K562 (cell line): ENCODE measurements at regions not wholly inside any gene's neighbourhood (a gene's known extent, or its start where the extent isn't known, plus 50 kb on each side); places are given as distances from the start of the nearest gene placed in this dataset.

Source experiments
- ATAC-seq: fragments of 200-7000 bp; cut with Tn5 transposase; 3 replicates; pipeline ENCODE4 v1.9.1; 2020; ENCODE audit warnings: moderate library complexity
- BruUV-seq: library from RNA; stranded (reverse); fragments of 400-500 nt; replicated peaks from 2 replicates; lab custom pipeline; 2021; lab: Mats Ljungman, UMichigan
- CTCF ChIA-PET: fragments of 300-600 bp; formaldehyde crosslinking; extraction: SDS; loops from one replicate; lab custom pipeline; 2021; ENCODE audit warnings: low intra/inter-chr PET ratio; lab: Yijun Ruan, JAX
- POLR2A ChIA-PET: fragments of 300-600, 350-650 bp; sonication (Branson Sonifier 250); formaldehyde crosslinking; extraction: SDS; loops from one replicate; lab custom pipeline; 2021; ENCODE audit warnings: antibody characterized with exemption, inconsistent platforms; lab: Yijun Ruan, JAX
- DNase-seq, 4 experiments: peaks; one replicate each; pipeline versions ENCODE4 v3.0.0 to v3.0.0-alpha.2; 2011 to 2018; ENCODE audit warnings: low spot score in 3 of 4, mixed read lengths in 3 of 4; ENCODE audit errors: extremely low read depth in 1 of 4
- FAIRE-seq: peaks from 2 replicates; lab custom pipeline; 2011; peaks lifted over from hg19 to GRCh38; lab: Jason Lieb, UNC
- H2AFZ ChIP-seq: 2 replicates; pipeline ENCODE4 v1.6.0; 2011; ENCODE audit warnings: low read depth, low read length, control low read depth, inconsistent platforms
- H3K27ac ChIP-seq: fragments of 200-600 bp; 3 replicates; pipeline ENCODE4 v1.8.0; 2011; ENCODE audit warnings: low read depth, mild to moderate bottlenecking, control low read depth, inconsistent platforms, low read length, moderate library complexity, mixed read lengths; ENCODE audit errors: extremely low read depth
- H3K27me3 ChIP-seq, 2 experiments: fragments of 300-600 bp in 1 of 2; 2 replicates in 1 of 2; 3 replicates in 1 of 2; pipeline versions ENCODE4 v1.6.0 to v1.8.0; 2011; ENCODE audit warnings: inconsistent platforms in 2 of 2, low read length in 2 of 2, mild to moderate bottlenecking in 1 of 2, mixed read lengths in 1 of 2, moderate library complexity in 1 of 2; ENCODE audit not compliant: control insufficient read depth in 2 of 2, insufficient read depth in 2 of 2
- H3K36me3 ChIP-seq: fragments of 300-600 bp; 3 replicates; pipeline ENCODE4 v1.8.0; 2011; ENCODE audit warnings: mild to moderate bottlenecking, low read length, inconsistent platforms; ENCODE audit not compliant: control insufficient read depth, insufficient read depth
- H3K4me1 ChIP-seq, 2 experiments: fragments of 200-600 bp in 1 of 2; replicated peaks in 1 of 2; 2 replicates in 1 of 2; 3 replicates in 1 of 2; pipeline versions ENCODE4 v1.5.1 to v1.8.0; 2011; ENCODE audit warnings: inconsistent platforms in 2 of 2, low read length in 2 of 2, mild to moderate bottlenecking in 1 of 2, mixed read lengths in 1 of 2, moderate library complexity in 1 of 2; ENCODE audit not compliant: control insufficient read depth in 2 of 2, insufficient read depth in 2 of 2
- H3K4me2 ChIP-seq: 2 replicates; pipeline ENCODE4 v1.6.1; 2011; ENCODE audit warnings: low read length, control low read depth, inconsistent platforms, mixed read lengths; ENCODE audit not compliant: insufficient read depth
- H3K4me3 ChIP-seq: fragments of 200-600 bp; sonication (generic), shearing (Covaris generic); 2 replicates; pipeline ENCODE4 v1.5.1; 2016; ENCODE audit warnings: control low read depth, inconsistent platforms
- H3K79me2 ChIP-seq: fragments of 200-600 bp; 3 replicates; pipeline ENCODE4 v1.8.0; 2011; ENCODE audit warnings: low read length, inconsistent platforms; ENCODE audit not compliant: control insufficient read depth, insufficient read depth
- H3K9ac ChIP-seq, 2 experiments: 2 replicates each; pipeline versions ENCODE4 v1.6.0 to v1.6.1; 2011; ENCODE audit warnings: low read depth in 2 of 2, low read length in 2 of 2, control low read depth in 1 of 2, inconsistent platforms in 1 of 2, mild to moderate bottlenecking in 1 of 2, mixed read lengths in 1 of 2; ENCODE audit not compliant: insufficient read depth in 1 of 2
- H3K9me1 ChIP-seq: one replicate; pipeline ENCODE4 v1.6.0; 2011; ENCODE audit warnings: inconsistent platforms, mild to moderate bottlenecking, low read length, moderate library complexity; ENCODE audit not compliant: control insufficient read depth, insufficient read depth
- H3K9me3 ChIP-seq: replicated peaks from 2 replicates; pipeline ENCODE4 v1.5.1; 2011; ENCODE audit warnings: low read depth, low read length, inconsistent platforms; ENCODE audit not compliant: control insufficient read depth, insufficient read depth
- H4K20me1 ChIP-seq: replicated peaks from 2 replicates; pipeline ENCODE4 v1.6.1; 2011; ENCODE audit warnings: low read length, inconsistent platforms, mixed read lengths; ENCODE audit not compliant: control insufficient read depth, insufficient read depth
- CBFA2T3 ChIP-seq: fragments of 450-650 bp; IDR thresholded peaks from 2 replicates; pipeline ENCODE4 v1.6.1; 2017
- CBX2 ChIP-seq: fragments of 200-600 bp; sonication (generic); IDR thresholded peaks from one replicate; pipeline ENCODE4 v1.6.1; 2012; ENCODE audit warnings: mild to moderate bottlenecking, low read length, inconsistent platforms; ENCODE audit not compliant: insufficient read depth, poor library complexity, severe bottlenecking
- DNMT1 ChIP-seq: fragments of 450-650 bp; IDR thresholded peaks from 2 replicates; pipeline ENCODE4 v1.6.1; 2016; ENCODE audit warnings: antibody characterized with exemption, mild to moderate bottlenecking
- KAT7 ChIP-seq: sonication (generic); formaldehyde crosslinking; IDR thresholded peaks from 2 replicates; pipeline ENCODE4 v1.8.0; 2022; ENCODE audit warnings: missing genetic modification reagents, mild to moderate bottlenecking, borderline replicate concordance
- MTA3 ChIP-seq: fragments of 450-650 bp; formaldehyde crosslinking; IDR thresholded peaks from 2 replicates; pipeline ENCODE4 v1.6.1; 2017; ENCODE audit warnings: mild to moderate bottlenecking, borderline replicate concordance
- PTTG1 ChIP-seq: fragments of 450-650 bp; IDR thresholded peaks from 2 replicates; pipeline ENCODE4 v1.6.1; 2016; ENCODE audit warnings: low read depth, mild to moderate bottlenecking, missing genetic modification characterization, missing compliant biosample characterization
- SPI1 ChIP-seq: IDR thresholded peaks from 2 replicates; pipeline ENCODE4 v1.6.1; 2011; ENCODE audit warnings: low read depth, low read length, control low read depth, borderline replicate concordance
- SRF ChIP-seq, 2 experiments: fragments of 250-450, 450-650 bp in 1 of 2; sonication (Bioruptor Pico) in 1 of 2; sonication (generic) in 1 of 2; formaldehyde crosslinking; IDR thresholded peaks; 2 replicates each; pipeline versions ENCODE4 v1.5.0 to v1.5.1; 2020 to 2022; ENCODE audit warnings: mild to moderate bottlenecking in 1 of 2, missing genetic modification reagents in 1 of 2
- ZKSCAN8 ChIP-seq: fragments of 200-800 bp; sonication (Bioruptor generic); IDR thresholded peaks from 2 replicates; pipeline ENCODE4 v1.6.1; 2016; ENCODE audit warnings: missing genetic modification characterization, missing compliant biosample characterization
- ZNF253 ChIP-seq: fragments of 250-450 bp; sonication (Bioruptor Pico); conservative IDR thresholded peaks from 2 replicates; pipeline ENCODE4 v1.6.1; 2021; ENCODE audit warnings: mild to moderate bottlenecking
- ZNF79 ChIP-seq: fragments of 250-450 bp; sonication (Bioruptor Pico); IDR thresholded peaks from 2 replicates; pipeline ENCODE4 v1.4.0; 2020; ENCODE audit warnings: low read depth, mild to moderate bottlenecking, moderate library complexity
- WGBS: fragments of 100-300 bp; shearing (Covaris generic); methylation state at CpG from one replicate; pipeline ENCODE4 v1.1.6; 2016; ENCODE audit warnings: low coverage, mixed read lengths; ENCODE audit not compliant: insufficient coverage; ENCODE audit errors: missing lambda C conversion rate; 5-methylcytosine and 5-hydroxymethylcytosine counted together
- in situ Hi-C: fragments of 300-500 bp; cut with MboI; formaldehyde crosslinking; loops from 4 replicates; pipeline ENCODE4 v1.15.0; 2018; ENCODE audit warnings: inconsistent platforms, mixed read lengths
- intact Hi-C: fragments of 100-400 bp; cut with micrococcal nuclease; formaldehyde crosslinking; loops from 2 replicates; pipeline ENCODE4 v1.14.2; 2022
- TF ChIP-seq, protein P1 (sequence below): sonication (generic); formaldehyde crosslinking; IDR thresholded peaks from 2 replicates; pipeline ENCODE4 v1.8.0; 2022; ENCODE audit warnings: mild to moderate bottlenecking, missing genetic modification reagents
- TF ChIP-seq, protein P2 (sequence below): fragments of 450-650 bp; IDR thresholded peaks from 2 replicates; pipeline ENCODE4 v1.6.1; 2018; ENCODE audit warnings: mild to moderate bottlenecking, low read depth; ENCODE audit not compliant: partially characterized antibody
- TF ChIP-seq, protein P3 (sequence below): fragments of 250-450 bp; sonication (Bioruptor Pico); IDR thresholded peaks from 2 replicates; pipeline ENCODE4 v1.4.0; 2020; ENCODE audit warnings: borderline replicate concordance
- TF ChIP-seq, protein P4 (sequence below): sonication (generic); formaldehyde crosslinking; IDR thresholded peaks from 2 replicates; pipeline ENCODE4 v1.8.0; 2022; ENCODE audit warnings: mild to moderate bottlenecking, low read depth, missing genetic modification reagents

DNA sequence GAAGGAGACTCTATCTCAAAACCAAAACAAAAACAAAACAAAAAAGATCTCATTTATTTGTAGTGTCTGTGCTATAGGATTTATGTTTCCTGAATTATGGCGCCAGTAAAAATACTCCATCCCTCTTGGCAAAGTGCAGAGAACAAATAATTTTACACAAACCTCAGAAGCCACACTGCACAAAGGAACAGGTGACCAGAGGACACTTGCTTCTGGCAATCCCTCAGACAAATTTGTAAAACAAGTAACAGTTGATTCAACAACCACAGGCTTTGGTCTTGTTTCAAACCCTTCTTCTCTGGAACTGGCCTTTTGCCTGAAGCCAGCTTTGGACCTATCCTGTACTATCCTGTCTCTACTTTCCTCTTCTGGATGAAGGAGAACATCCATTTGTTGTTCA lies 502.1 kb downstream of the DMAC1 start:
- DNase-seq, result no peak
- H3K27me3 ChIP-seq, result no peaks in the 10 kb centered on the region
- no peak overlapping the region for H3K4me3 ChIP-seq
- no peak overlapping the region for H3K27ac ChIP-seq
- H3K36me3 ChIP-seq, result no peaks in the 10 kb centered on the region
- H3K4me2 ChIP-seq, result no peak overlapping the region
- 0% methylated on average over 1 of the region's 1 CpG for WGBS
- no peak for ATAC-seq
- no peaks in the 10 kb centered on the region for H3K9me1 ChIP-seq
- H2AFZ ChIP-seq, result no peak overlapping the region
- ChIA-PET CTCF (no interaction called here), POLR2A (no interaction called here)
- BruUV-seq, result no TSS peak
- H3K4me1 ChIP-seq, result no peaks in the 10 kb centered on the region
- no peaks in the 10 kb centered on the region for H4K20me1 ChIP-seq
- no peak for FAIRE-seq
- intact Hi-C loops, result no loop called here
- no peaks in the 10 kb centered on the region for H3K9me3 ChIP-seq
- no peaks in the 10 kb centered on the region for H3K79me2 ChIP-seq
- in situ Hi-C loops, result no loop called here
- H3K9ac ChIP-seq, result no peak overlapping the region
- TF ChIP-seq, protein P1, sequence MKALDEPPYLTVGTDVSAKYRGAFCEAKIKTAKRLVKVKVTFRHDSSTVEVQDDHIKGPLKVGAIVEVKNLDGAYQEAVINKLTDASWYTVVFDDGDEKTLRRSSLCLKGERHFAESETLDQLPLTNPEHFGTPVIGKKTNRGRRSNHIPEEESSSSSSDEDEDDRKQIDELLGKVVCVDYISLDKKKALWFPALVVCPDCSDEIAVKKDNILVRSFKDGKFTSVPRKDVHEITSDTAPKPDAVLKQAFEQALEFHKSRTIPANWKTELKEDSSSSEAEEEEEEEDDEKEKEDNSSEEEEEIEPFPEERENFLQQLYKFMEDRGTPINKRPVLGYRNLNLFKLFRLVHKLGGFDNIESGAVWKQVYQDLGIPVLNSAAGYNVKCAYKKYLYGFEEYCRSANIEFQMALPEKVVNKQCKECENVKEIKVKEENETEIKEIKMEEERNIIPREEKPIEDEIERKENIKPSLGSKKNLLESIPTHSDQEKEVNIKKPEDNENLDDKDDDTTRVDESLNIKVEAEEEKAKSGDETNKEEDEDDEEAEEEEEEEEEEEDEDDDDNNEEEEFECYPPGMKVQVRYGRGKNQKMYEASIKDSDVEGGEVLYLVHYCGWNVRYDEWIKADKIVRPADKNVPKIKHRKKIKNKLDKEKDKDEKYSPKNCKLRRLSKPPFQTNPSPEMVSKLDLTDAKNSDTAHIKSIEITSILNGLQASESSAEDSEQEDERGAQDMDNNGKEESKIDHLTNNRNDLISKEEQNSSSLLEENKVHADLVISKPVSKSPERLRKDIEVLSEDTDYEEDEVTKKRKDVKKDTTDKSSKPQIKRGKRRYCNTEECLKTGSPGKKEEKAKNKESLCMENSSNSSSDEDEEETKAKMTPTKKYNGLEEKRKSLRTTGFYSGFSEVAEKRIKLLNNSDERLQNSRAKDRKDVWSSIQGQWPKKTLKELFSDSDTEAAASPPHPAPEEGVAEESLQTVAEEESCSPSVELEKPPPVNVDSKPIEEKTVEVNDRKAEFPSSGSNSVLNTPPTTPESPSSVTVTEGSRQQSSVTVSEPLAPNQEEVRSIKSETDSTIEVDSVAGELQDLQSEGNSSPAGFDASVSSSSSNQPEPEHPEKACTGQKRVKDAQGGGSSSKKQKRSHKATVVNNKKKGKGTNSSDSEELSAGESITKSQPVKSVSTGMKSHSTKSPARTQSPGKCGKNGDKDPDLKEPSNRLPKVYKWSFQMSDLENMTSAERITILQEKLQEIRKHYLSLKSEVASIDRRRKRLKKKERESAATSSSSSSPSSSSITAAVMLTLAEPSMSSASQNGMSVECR, result no peak
- no peak for TF ChIP-seq SRF (CRISPR knock-in tag; IDR thresholded peaks at IDR 0.05)
- TF ChIP-seq CBX2, result no peak
- TF ChIP-seq, protein P2, sequence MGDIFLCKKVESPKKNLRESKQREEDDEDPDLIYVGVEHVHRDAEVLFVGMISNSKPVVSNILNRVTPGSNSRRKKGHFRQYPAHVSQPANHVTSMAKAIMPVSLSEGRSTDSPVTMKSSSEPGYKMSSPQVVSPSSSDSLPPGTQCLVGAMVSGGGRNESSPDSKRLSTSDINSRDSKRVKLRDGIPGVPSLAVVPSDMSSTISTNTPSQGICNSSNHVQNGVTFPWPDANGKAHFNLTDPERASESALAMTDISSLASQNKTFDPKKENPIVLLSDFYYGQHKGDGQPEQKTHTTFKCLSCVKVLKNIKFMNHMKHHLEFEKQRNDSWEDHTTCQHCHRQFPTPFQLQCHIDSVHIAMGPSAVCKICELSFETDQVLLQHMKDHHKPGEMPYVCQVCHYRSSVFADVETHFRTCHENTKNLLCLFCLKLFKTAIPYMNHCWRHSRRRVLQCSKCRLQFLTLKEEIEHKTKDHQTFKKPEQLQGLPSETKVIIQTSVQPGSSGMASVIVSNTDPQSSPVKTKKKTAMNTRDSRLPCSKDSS, result no peak
- no peak for TF ChIP-seq CBFA2T3
- no peak for TF ChIP-seq DNMT1
- TF ChIP-seq MTA3, result no peak
- TF ChIP-seq ZKSCAN8 (CRISPR knock-in tag), result no peak
- TF ChIP-seq SPI1, result no peak
- no peak for TF ChIP-seq KAT7 (CRISPR knock-in tag)
- TF ChIP-seq, protein P3, sequence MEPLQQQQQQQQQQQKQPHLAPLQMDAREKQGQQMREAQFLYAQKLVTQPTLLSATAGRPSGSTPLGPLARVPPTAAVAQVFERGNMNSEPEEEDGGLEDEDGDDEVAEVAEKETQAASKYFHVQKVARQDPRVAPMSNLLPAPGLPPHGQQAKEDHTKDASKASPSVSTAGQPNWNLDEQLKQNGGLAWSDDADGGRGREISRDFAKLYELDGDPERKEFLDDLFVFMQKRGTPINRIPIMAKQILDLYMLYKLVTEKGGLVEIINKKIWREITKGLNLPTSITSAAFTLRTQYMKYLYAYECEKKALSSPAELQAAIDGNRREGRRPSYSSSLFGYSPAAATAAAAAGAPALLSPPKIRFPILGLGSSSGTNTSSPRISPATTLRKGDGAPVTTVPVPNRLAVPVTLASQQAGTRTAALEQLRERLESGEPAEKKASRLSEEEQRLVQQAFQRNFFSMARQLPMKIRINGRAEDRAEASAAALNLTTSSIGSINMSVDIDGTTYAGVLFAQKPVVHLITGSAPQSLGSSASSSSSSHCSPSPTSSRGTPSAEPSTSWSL, result no peak
- TF ChIP-seq, protein P4, sequence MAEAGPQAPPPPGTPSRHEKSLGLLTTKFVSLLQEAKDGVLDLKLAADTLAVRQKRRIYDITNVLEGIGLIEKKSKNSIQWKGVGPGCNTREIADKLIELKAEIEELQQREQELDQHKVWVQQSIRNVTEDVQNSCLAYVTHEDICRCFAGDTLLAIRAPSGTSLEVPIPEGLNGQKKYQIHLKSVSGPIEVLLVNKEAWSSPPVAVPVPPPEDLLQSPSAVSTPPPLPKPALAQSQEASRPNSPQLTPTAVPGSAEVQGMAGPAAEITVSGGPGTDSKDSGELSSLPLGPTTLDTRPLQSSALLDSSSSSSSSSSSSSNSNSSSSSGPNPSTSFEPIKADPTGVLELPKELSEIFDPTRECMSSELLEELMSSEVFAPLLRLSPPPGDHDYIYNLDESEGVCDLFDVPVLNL, result no peak
- TF ChIP-seq PTTG1 (tag), result no peak
- no peak for TF ChIP-seq ZNF253 (CRISPR knock-in tag)
- TF ChIP-seq ZNF79, result no peak
